SW480 (cell line): ENCODE measurements at regions not wholly inside any gene's neighbourhood (a gene's known extent, or its start where the extent isn't known, plus 50 kb on each side); places are given as distances from the start of the nearest gene placed in this dataset.
"Not testable (repeated sequence)": the region's sequence is repeated elsewhere in the genome, so short reads cannot be mapped to it uniquely, and the experiment has no call there.

ENCODE experiments used
- DNase-seq: peaks from one replicate; pipeline ENCODE4 v3.0.0-alpha.2; 2016; ENCODE audit warnings: low spot score

DNA sequence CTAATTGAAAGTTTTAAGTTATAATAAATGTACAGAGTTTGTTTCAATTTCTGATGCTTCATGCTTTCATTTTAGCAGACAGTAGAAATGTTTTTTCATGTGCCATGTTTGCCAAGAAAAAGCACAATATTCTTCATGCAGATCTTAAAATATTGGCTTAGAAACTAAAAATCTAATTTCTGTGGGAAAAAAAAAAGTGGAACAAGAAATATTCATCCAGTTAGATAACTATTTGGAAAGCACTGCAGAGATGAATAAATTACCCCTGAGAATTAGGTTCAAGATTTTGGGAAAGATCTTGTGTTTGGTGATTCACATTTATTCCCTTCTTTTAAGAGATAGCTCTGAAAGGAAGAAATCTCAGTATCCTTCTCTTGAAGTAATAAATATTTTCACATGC is 912.5 kb downstream of the C4orf33 start:
- DNase-seq: no peak

DNA sequence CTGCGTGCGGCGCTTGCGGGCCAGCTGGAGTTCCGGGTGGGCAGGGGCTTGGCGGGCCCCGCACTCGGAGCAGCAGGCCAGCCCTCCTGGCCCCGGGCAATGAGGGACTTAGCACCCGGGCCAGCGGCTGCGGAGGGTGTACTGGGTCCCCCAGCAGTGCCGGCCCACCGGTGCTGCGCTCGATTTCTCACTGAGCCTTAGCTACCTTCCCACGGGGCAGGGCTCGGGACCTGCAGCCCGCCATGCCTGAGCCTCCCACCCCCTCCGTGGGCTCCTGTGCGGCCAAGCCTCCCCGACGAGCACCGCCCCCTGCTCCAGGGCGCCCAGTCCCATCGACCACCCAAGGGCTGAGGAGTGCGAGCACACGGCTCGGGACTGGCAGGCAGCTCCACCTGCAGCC is 916.9 kb downstream of the C4orf33 start:
- DNase-seq: not testable (repeated sequence)

GRCh38 chr4:130021706-130022105 is 925.8 kb downstream of the C4orf33 start:
- DNase-seq: no peak

DNA sequence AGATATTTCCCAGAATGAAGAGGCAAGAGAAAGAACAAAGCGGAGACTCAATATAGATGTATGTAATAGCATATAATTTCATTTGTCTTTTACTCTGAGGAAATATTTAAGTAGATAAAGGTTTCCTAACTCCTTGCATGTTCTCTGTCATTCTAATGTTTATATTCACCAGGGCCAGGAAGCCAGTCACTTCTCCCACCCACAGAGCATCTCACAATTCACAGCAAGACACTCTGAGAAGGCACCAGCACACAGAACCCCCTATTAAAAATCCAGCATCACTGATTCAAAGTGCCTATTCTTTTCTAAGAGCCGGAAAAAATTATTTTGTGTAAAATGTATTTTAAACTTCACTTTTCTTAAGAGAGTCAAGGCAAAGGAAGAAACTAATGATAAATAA is 927.1 kb downstream of the C4orf33 start:
- DNase-seq: no peak

DNA sequence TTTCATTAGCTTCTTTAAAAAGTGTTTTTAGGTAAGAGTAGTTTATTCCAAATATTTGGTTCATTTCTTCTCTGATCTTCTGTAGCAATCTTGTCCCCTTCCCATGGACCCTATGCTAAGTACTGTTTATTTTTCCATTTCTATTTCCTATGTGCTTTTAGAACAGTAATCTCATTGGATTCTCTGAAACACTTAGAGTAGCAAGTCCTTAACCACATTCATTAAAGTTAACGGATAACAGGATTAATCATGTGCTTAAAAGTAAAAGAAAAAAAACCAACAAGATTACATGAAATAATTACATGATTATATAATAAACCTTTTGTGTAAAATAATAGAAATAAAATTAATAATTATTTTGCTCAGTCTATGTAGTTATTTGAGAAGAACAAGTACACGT is 929.7 kb downstream of the C4orf33 start:
- no peak for DNase-seq

GRCh38 chr4:130026185-130026584 is 930.2 kb downstream of the C4orf33 start:
- DNase-seq: no peak

DNA sequence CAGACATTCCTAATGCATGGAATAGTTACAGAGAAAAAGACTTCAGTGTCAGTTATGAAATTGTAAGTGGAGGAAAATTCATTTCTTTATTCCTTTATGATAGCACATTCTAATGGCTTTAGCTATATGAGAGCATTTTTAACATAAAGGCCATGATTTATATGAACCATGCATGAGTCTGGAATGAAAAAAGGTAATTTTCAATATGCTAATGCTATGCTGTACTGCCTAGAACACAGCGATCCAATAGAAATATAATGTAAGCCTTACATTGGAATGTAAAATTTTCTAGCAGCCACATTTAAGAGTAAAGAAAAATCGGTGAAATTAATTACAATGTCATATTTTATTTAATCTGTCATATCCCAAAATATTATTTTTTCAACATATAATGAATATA is 932.0 kb downstream of the C4orf33 start:
- DNase-seq: no peak

DNA sequence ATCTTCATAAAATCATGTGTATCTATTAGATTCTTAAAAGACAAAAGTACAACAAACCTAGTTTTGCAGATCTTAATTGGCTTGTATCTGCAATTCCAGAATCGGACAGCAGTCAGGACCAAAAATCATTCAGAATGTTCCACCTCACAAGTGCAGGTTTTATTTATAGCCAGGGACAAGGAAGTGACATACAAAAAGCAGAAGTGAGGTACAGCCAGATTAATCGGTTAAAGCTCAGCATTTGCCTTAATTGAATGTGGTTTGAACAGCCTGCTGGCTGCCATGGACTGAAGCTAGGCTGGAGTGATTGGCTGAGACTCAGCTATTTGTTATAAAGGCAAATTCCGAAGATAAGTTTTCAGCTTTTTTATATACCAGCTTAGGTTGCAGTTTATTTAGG is 932.6 kb downstream of the C4orf33 start:
- no peak for DNase-seq

GRCh38 chr4:130029442-130029841 is 933.5 kb downstream of the C4orf33 start:
- DNase-seq: no peak

DNA sequence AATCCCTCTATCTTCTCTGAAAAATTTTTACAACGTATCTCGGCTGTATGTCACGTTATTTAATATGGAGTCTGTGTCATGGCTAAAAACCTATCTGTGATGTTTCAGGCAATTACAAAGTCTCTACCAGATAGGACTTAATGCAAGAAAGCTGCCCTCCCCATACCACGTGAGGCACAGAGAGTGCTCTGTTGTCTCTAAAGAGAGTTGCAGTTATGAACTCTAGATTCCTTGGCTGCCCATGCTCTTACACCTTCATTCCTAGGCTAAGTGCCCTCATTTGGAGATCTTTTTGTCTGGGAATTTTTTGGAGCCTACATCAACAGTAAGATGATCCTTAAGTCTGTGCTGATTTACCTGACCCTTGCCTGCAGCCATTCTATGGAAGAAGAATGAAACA is 935.9 kb downstream of the C4orf33 start:
- no peak for DNase-seq

GRCh38 chr4:130033657-130034056 is 937.7 kb downstream of the C4orf33 start:
- not testable (repeated sequence) for DNase-seq

DNA sequence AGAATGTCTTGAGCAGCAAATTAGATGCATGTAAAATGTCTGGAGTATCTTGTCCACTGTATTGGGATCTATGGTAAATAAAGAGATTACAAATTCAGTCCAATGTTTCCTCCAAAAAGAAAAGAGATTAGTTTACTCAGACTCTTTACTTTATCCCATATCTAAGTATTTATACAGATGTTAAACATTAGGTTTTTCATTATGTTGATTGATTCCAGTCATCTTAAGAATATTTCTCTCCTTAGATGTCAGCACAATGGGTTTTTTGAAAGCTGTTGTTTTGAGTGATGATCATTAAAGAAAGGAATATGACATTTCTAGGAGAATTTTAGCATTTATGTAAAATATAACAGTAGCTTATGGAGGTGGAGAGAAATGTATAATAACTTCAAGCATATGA is 938.9 kb downstream of the C4orf33 start:
- DNase-seq: no peak

DNA sequence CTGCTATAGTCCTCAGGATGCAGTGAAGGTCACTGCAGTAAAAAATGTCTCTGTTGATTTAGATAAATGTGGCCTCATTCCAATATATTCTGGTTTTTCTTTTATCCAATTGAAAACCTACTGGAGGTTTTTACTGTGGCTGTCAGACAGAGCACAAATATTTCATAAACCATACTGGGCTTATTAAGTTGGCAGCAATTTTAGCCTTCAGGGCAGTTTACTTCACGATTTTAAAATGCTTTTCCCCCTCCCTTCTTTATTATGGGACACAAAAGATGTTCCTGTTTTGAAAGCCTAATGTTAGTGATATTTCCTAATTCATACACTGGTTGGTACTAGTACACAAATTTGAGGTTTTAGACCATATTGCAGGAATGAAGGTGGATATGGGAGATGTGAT is 939.4 kb downstream of the C4orf33 start:
- DNase-seq: no peak

DNA sequence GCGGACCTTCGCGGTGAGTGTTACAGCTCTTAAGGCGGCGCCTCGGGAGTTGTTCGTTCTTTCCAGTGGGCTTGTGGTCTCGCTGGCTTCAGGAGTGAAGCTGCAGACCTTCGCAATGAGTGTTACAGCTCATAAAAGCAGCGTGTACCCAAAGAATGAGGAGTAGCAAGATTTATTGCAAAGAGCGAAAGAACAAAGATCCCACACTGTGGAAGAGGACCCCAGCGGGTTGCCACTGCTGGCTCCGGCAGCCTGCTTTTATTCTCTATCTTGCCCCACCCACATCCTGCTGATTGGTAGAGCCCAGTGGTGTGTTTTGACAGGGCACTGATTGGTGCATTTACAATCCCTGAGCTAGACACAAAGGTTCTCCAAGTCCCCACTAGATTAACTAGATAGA is 941.9 kb downstream of the C4orf33 start:
- DNase-seq: not testable (repeated sequence)

DNA sequence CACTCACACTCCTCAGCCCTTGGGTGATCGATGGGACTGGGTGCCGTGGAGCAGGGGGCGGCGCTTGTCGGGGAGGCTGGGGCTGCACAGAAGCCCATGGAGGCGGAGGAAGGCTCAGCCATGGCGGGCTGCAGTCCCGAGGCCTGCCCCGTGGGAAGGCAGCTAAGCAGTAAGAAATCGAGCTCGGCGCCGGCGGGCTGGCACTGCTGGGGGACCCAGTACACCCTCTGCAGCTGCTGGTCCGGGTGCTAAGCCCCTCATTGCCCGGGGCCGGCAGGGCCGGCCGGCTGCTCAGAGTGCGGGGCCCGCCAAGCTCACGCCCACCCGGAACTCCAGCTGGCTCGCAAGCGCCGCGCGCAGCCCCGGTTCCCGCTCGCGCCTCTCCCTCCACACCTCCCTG is 942.6 kb downstream of the C4orf33 start:
- DNase-seq: not testable (repeated sequence)

GRCh38 chr4:130043732-130044160 is 947.8 kb downstream of the C4orf33 start:
- DNase-seq: no peak

DNA sequence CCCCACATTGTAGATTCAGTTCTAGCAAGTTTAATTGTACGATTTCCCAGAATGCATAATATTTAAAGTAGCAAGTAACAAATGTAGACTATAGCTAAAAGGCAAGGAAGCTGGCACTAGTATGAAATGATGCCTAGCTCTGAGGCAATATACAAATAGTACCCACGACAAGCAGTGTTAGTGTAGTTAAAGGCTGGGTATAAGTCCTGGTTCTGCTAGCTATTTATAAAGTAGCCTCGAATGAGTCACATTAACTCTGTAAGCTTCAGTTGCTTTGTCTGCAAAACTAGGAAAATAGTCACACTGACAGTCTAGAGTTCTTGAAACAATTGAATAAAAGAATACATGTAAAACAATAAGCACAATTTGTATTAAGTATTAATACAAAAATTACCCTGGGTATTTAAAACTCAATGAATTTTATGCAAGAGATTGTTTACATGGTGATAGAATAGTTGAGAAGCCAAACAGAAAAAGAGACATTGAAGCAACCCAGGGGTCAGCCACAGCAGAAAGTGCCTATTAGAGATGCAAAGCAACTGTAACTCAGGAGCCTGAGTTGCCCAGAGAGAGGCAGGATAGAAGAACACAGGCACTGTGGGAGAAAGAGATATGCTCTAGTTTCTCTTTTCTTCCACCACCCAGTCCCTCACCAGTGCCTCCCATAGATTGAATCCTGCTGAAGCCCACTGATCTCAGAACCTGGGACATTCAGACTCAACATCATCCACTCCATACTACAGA is 949.0 kb downstream of the C4orf33 start:
- no peak for DNase-seq

DNA sequence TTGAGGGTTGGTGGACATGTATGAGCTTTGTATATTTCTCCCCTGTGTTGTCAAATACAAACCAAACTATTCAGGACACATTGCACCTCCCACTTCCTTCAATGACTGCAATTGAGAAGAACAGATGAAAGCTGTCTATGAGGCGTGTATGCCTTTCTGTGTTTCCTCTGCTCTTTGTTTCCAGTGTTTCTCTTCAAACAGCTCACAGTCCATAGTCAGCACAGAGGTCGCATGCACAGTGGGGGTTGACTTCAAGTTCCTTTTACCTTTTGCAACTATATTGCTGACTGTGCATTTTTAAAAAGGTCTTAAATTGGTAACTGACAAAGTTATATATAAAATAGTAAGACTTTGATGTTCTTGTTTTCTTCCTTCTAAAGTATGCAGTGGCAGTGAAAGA is 957.8 kb downstream of the C4orf33 start:
- no peak for DNase-seq

DNA sequence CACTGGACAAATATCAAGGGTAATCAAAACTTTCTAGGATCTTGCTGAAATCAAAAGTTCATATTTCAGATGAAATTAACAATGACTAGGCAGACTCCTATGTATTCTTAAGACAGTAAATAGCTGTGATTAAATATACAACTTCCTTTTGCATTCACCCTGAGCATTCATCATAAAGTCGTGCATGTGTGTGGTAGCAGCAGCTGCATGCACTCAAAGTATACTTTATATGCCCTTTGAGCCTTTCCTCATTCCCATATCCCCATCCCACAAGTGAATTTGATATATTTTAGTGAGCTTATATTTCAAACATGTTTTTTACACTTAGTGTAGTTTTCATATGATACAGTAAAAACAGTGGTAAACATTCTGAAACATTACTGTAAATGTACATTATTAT is 959.0 kb downstream of the C4orf33 start:
- DNase-seq: no peak

DNA sequence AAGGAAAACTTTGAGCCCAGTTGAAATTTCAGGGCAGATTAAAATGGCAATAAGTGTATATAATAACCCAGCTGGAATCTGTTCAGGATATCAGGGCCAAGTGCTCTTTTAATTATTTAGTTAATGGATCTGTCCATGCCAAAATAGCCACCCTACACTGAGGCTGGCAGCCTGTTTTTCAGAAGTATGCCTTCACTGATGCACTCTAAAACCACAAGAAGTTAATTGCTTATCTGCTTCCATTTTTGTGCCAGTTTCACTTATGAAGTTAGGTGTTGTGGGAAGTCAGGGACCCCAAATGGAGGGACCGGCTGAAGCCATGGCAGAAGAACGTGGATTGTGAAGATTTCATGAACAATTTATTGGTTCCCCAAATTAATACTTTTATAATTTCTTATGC is 960.3 kb downstream of the C4orf33 start:
- DNase-seq: no peak

- DNase-seq: no peak
These were observed 968.5 kb downstream of the C4orf33 start for GRCh38 chr4:130064471-130064870.

DNA sequence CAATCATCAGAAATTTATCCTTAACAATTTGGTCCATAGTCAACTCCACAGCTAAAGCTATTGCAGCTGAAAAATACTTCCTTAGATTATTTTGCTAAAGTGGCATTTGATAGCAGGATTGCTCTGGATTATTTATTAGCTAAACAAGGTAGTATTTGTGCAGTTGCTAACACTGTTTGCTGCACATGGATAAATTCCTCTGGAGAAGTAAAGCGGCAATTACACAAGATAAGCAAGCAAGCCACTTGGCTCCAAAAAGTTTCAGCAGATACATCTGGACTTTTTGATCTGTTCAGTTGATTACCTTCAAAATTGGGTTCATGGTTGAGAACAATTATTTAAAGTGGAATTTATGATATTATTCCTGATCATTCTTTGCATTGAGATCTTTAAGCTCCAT is 971.5 kb downstream of the C4orf33 start:
- no peak for DNase-seq

DNA sequence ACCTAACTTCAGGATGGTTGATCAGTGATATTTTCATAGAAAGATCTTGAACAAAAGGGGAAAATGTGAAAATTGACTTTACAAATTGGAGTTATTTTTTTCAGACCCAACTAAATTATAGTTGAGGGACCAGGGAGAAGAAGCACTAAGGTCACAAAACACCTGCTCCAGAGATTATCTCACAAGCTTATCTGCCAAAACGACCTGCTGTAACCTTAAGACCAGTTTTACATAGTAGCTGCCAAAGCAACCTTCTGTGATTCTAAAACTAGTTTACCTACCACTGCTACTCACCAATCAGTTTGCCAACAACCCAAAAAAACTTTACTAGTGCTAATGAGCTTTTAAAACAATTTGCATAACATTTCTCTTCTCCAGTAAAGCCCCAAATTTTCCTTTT is 972.1 kb downstream of the C4orf33 start:
- no peak for DNase-seq

GRCh38 chr4:130071746-130072145 is 975.8 kb downstream of the C4orf33 start:
- DNase-seq: no peak
